ENCODE measurements at regions not wholly inside any gene's neighbourhood (a gene's known extent, or its start where the extent isn't known, plus 50 kb on each side); places are given as distances from the start of the nearest gene placed in this dataset.

GRCh38 chr2:49465157-49465831 is 311.0 kb upstream of the FSHR start:
- H3K4me1 Mint-ChIP-seq (ENCODE audit: unreplicated experiment), result no peaks in the 10 kb centered on the region
- TF ChIP-seq CTCF (IDR thresholded peaks at IDR 0.05), result no peak
- no peak overlapping the region for H3K4me3 Mint-ChIP-seq (ENCODE audit: unreplicated experiment)
- no peaks in the 10 kb centered on the region for H3K27me3 Mint-ChIP-seq (ENCODE audit: unreplicated experiment)
- DNase-seq (ENCODE audit: extremely low spot score, unreplicated experiment), result no peak
- H3K27ac Mint-ChIP-seq (ENCODE audit: unreplicated experiment), result no peak overlapping the region
- H3K9me3 Mint-ChIP-seq (ENCODE audit: unreplicated experiment), result peaks cover 40% of the 10 kb centered on the region
- no peaks in the 10 kb centered on the region for H3K36me3 Mint-ChIP-seq (ENCODE audit: unreplicated experiment)

- no peaks in the 10 kb centered on the region for H3K4me1 Mint-ChIP-seq (ENCODE audit: unreplicated experiment)
- no peak for TF ChIP-seq CTCF (IDR thresholded peaks at IDR 0.05)
- peaks cover 16% of the 10 kb centered on the region for H3K9me3 Mint-ChIP-seq (ENCODE audit: unreplicated experiment)
- H3K27me3 Mint-ChIP-seq (ENCODE audit: unreplicated experiment), result no peaks in the 10 kb centered on the region
- H3K4me3 Mint-ChIP-seq (ENCODE audit: unreplicated experiment), result no peak overlapping the region
- DNase-seq (ENCODE audit: extremely low spot score, unreplicated experiment), result no peak
- H3K27ac Mint-ChIP-seq (ENCODE audit: unreplicated experiment), result no peak overlapping the region
- H3K36me3 Mint-ChIP-seq (ENCODE audit: unreplicated experiment), result no peaks in the 10 kb centered on the region
These were observed 305.1 kb upstream of the FSHR start for GRCh38 chr2:49459314-49459993.

GRCh38 chr2:49444005-49444404 is 289.7 kb upstream of the FSHR start:
- no peak for DNase-seq (ENCODE audit: extremely low spot score, unreplicated experiment)
- Mint-ChIP-seq H3K27ac (ENCODE audit: unreplicated experiment) (no peak overlapping the region), H3K4me3 (ENCODE audit: unreplicated experiment) (no peak overlapping the region), H3K36me3 (ENCODE audit: unreplicated experiment) (no peaks in the 10 kb centered on the region), H3K4me1 (ENCODE audit: unreplicated experiment) (no peaks in the 10 kb centered on the region), H3K27me3 (ENCODE audit: unreplicated experiment) (no peaks in the 10 kb centered on the region), H3K9me3 (ENCODE audit: unreplicated experiment) (no peaks in the 10 kb centered on the region)
- TF ChIP-seq CTCF (IDR thresholded peaks at IDR 0.05), result no peak

- H3K36me3 Mint-ChIP-seq (ENCODE audit: unreplicated experiment), result no peaks in the 10 kb centered on the region
- H3K27me3 Mint-ChIP-seq (ENCODE audit: unreplicated experiment), result no peaks in the 10 kb centered on the region
- H3K4me1 Mint-ChIP-seq (ENCODE audit: unreplicated experiment), result no peaks in the 10 kb centered on the region
- H3K27ac Mint-ChIP-seq (ENCODE audit: unreplicated experiment), result no peak overlapping the region
- no peak overlapping the region for H3K4me3 Mint-ChIP-seq (ENCODE audit: unreplicated experiment)
- peaks cover 6% of the 10 kb centered on the region for H3K9me3 Mint-ChIP-seq (ENCODE audit: unreplicated experiment)
- DNase-seq (ENCODE audit: extremely low spot score, unreplicated experiment), result no peak
- no peak for TF ChIP-seq CTCF (IDR thresholded peaks at IDR 0.05)
These were observed 272.7 kb upstream of the FSHR start for GRCh38 chr2:49426996-49427395.

GRCh38 chr2:49416252-49416651 is 261.9 kb upstream of the FSHR start:
- H3K27me3 Mint-ChIP-seq (ENCODE audit: unreplicated experiment), result no peaks in the 10 kb centered on the region
- H3K4me1 Mint-ChIP-seq (ENCODE audit: unreplicated experiment), result no peaks in the 10 kb centered on the region
- H3K27ac Mint-ChIP-seq (ENCODE audit: unreplicated experiment), result no peak overlapping the region
- no peak for DNase-seq (ENCODE audit: extremely low spot score, unreplicated experiment)
- no peak for TF ChIP-seq CTCF (IDR thresholded peaks at IDR 0.05)
- no peaks in the 10 kb centered on the region for H3K9me3 Mint-ChIP-seq (ENCODE audit: unreplicated experiment)
- H3K4me3 Mint-ChIP-seq (ENCODE audit: unreplicated experiment), result no peak overlapping the region
- no peaks in the 10 kb centered on the region for H3K36me3 Mint-ChIP-seq (ENCODE audit: unreplicated experiment)
